HL-60 (cell line): ENCODE measurements at regions not wholly inside any gene's neighbourhood (a gene's known extent, or its start where the extent isn't known, plus 50 kb on each side); places are given as distances from the start of the nearest gene placed in this dataset.
"Not testable (repeated sequence)": the region's sequence is repeated elsewhere in the genome, so short reads cannot be mapped to it uniquely, and the experiment has no call there.

Source experiments
- DNase-seq, 2 experiments: peaks; one replicate each; pipeline ENCODE4 v3.0.0-alpha.2; 2010 to 2020; ENCODE audit warnings: low read depth in 1 of 2, low spot score in 1 of 2
- H3K27ac ChIP-seq: fragments of 250-450 bp; sonication (Bioruptor Pico); replicated peaks from 2 replicates; pipeline ENCODE4 v1.5.1; 2020; ENCODE audit warnings: mild to moderate bottlenecking, moderate library complexity
- H3K27me3 ChIP-seq: fragments of 250-450 bp; sonication (Bioruptor Pico); 2 replicates; pipeline ENCODE4 v1.5.1; 2021; ENCODE audit warnings: mild to moderate bottlenecking, moderate library complexity; ENCODE audit not compliant: insufficient read depth, poor library complexity, severe bottlenecking
- H3K4me3 ChIP-seq: replicated peaks from 2 replicates; pipeline ENCODE4 v1.5.1; 2011; ENCODE audit warnings: mild to moderate bottlenecking, control low read depth, low read length; ENCODE audit not compliant: insufficient read depth
- CTCF ChIP-seq: IDR thresholded peaks from one replicate; pipeline ENCODE4 v1.5.1; 2011; ENCODE audit warnings: low read length, control low read depth, inconsistent platforms; ENCODE audit not compliant: insufficient read depth
- GABPA ChIP-seq: IDR thresholded peaks from 2 replicates; pipeline ENCODE4 v1.6.1; 2012; ENCODE audit warnings: low read depth
- POLR2AphosphoS5 ChIP-seq: IDR thresholded peaks from 2 replicates; pipeline ENCODE4 v1.6.1; 2012; ENCODE audit warnings: low read depth
- REST ChIP-seq: IDR thresholded peaks from 2 replicates; pipeline ENCODE4 v1.6.1; 2012; ENCODE audit warnings: low read depth; ENCODE audit not compliant: insufficient replicate concordance
- SPI1 ChIP-seq: IDR thresholded peaks from 2 replicates; pipeline ENCODE4 v1.6.1; 2012; ENCODE audit warnings: low read depth, mild to moderate bottlenecking, borderline replicate concordance

GRCh38 chr18:46226461-46226860 lies 122.3 kb downstream of the HAUS1 start:
- no peak for TF ChIP-seq CTCF
- TF ChIP-seq SPI1 = no peak
- TF ChIP-seq REST = no peak
- TF ChIP-seq GABPA = no peak
- no peak for TF ChIP-seq POLR2AphosphoS5
- H3K27ac ChIP-seq = no peak overlapping the region
- no peak for DNase-seq
- H3K27me3 ChIP-seq = no peaks in the 10 kb centered on the region
- H3K4me3 ChIP-seq = no peak overlapping the region

GRCh38 chr18:46229641-46230040 lies 125.5 kb downstream of the HAUS1 start:
- H3K27ac ChIP-seq, H3K4me3 ChIP-seq, H3K27me3 ChIP-seq, DNase-seq: not testable (repeated sequence)

- DNase-seq = no peak
- Histone ChIP-seq H3K27ac (no peak overlapping the region), H3K4me3 (no peak overlapping the region), H3K27me3 (no peaks in the 10 kb centered on the region)
- TF ChIP-seq POLR2AphosphoS5 (no peak), SPI1 (no peak), CTCF (no peak), REST (no peak), GABPA (no peak)
Observed at GRCh38 chr18:46236156-46236555, 132.0 kb downstream of the HAUS1 start.

- TF ChIP-seq POLR2AphosphoS5 (no peak), REST (no peak), GABPA (no peak), SPI1 (no peak), CTCF (no peak)
- no peak for DNase-seq
- Histone ChIP-seq H3K27ac (no peak overlapping the region), H3K4me3 (no peak overlapping the region), H3K27me3 (no peaks in the 10 kb centered on the region)
Observed at GRCh38 chr18:46237891-46238290, 133.7 kb downstream of the HAUS1 start.
